Activated T-cell treated with anti-CD3 and anti-CD28 coated beads for 24 hours (primary cell): ENCODE measurements at regions not wholly inside any gene's neighbourhood (a gene's known extent, or its start where the extent isn't known, plus 50 kb on each side); places are given as distances from the start of the nearest gene placed in this dataset.

Experiments used
- DNase-seq: peaks from one replicate; pipeline ENCODE4 v3.0.0-alpha.2; 2020; ENCODE audit warnings: low read depth

GRCh38 chr6:56767435-56767834 is 124.7 kb upstream of the DST start:
- no peak for DNase-seq

GRCh38 chr6:56766806-56767178 is 124.1 kb upstream of the DST start:
- DNase-seq, result no peak

- no peak for DNase-seq
Observed at GRCh38 chr6:56766139-56766805, 123.6 kb upstream of the DST start.

GRCh38 chr6:56765494-56765893 is 122.8 kb upstream of the DST start:
- DNase-seq, result no peak

- no peak for DNase-seq
Observed at GRCh38 chr6:56764081-56764566, 121.4 kb upstream of the DST start.

- DNase-seq, result no peak
Observed at GRCh38 chr6:56761651-56762050, 119.0 kb upstream of the DST start.

GRCh38 chr6:56760842-56761241 is 118.2 kb upstream of the DST start:
- no peak for DNase-seq

GRCh38 chr6:56759521-56759920 is 116.8 kb upstream of the DST start:
- DNase-seq, result no peak

GRCh38 chr6:56758553-56758952 is 115.9 kb upstream of the DST start:
- DNase-seq, result no peak

- DNase-seq, result no peak
Observed at GRCh38 chr6:56758120-56758519, 115.4 kb upstream of the DST start.

GRCh38 chr6:56757588-56757984 is 114.9 kb upstream of the DST start:
- no peak for DNase-seq

GRCh38 chr6:56756791-56757587 is 114.3 kb upstream of the DST start:
- DNase-seq, result no peak

- DNase-seq, result no peak
Observed at GRCh38 chr6:56756219-56756789, 113.6 kb upstream of the DST start.

GRCh38 chr6:56755040-56755439 is 112.4 kb upstream of the DST start:
- no peak for DNase-seq

GRCh38 chr6:56753811-56754210 is 111.1 kb upstream of the DST start:
- DNase-seq, result no peak

- DNase-seq, result no peak
Observed at GRCh38 chr6:56752534-56752933, 109.8 kb upstream of the DST start.

GRCh38 chr6:56752009-56752408 is 109.3 kb upstream of the DST start:
- no peak for DNase-seq

- DNase-seq, result no peak
Observed at GRCh38 chr6:56751604-56752003, 108.9 kb upstream of the DST start.

GRCh38 chr6:56750686-56751085 is 108.0 kb upstream of the DST start:
- no peak for DNase-seq

- no peak for DNase-seq
Observed at GRCh38 chr6:56749632-56750151, 107.0 kb upstream of the DST start.

GRCh38 chr6:56746767-56747504 is 104.2 kb upstream of the DST start:
- no peak for DNase-seq

GRCh38 chr6:56745971-56746370 is 103.3 kb upstream of the DST start:
- no peak for DNase-seq
